ENCODE measurements at regions not wholly inside any gene's neighbourhood (a gene's known extent, or its start where the extent isn't known, plus 50 kb on each side); places are given as distances from the start of the nearest gene placed in this dataset.

GRCh38 chr1:184896000-184896399 is 78.3 kb downstream of the NIBAN1 start:
- TF ChIP-seq CTCF (conservative IDR thresholded peaks at IDR 0.05): no peak
- Mint-ChIP-seq H3K27me3 (ENCODE audit: low read depth) (peaks cover 3% of the 10 kb centered on the region), H3K4me1 (peaks cover 6% of the 10 kb centered on the region), H3K4me3 (no peak overlapping the region), H3K9me3 (peaks cover 10% of the 10 kb centered on the region), H3K27ac (ENCODE audit: unreplicated experiment) (no peak overlapping the region), H3K36me3 (ENCODE audit: low read depth) (peaks cover 4% of the 10 kb centered on the region)
- no peak for DNase-seq (ENCODE audit: low read depth, low spot score)

GRCh38 chr1:184895086-184895485 is 79.2 kb downstream of the NIBAN1 start:
- H3K36me3 Mint-ChIP-seq (ENCODE audit: low read depth): peaks cover 4% of the 10 kb centered on the region
- peaks cover 10% of the 10 kb centered on the region for H3K9me3 Mint-ChIP-seq
- H3K27ac Mint-ChIP-seq (ENCODE audit: unreplicated experiment): no peak overlapping the region
- H3K27me3 Mint-ChIP-seq (ENCODE audit: low read depth): peaks cover 3% of the 10 kb centered on the region
- no peak for TF ChIP-seq CTCF (conservative IDR thresholded peaks at IDR 0.05)
- peaks cover under 1% of the 10 kb centered on the region for H3K4me1 Mint-ChIP-seq
- no peak for DNase-seq (ENCODE audit: low read depth, low spot score)
- no peak overlapping the region for H3K4me3 Mint-ChIP-seq

- Mint-ChIP-seq H3K4me1 (peaks cover 8% of the 10 kb centered on the region), H3K36me3 (ENCODE audit: low read depth) (peaks cover 4% of the 10 kb centered on the region)
Observed at GRCh38 chr1:184893695-184894094, 80.6 kb downstream of the NIBAN1 start.

GRCh38 chr1:184892116-184892515 is 82.2 kb downstream of the NIBAN1 start:
- TF ChIP-seq CTCF (conservative IDR thresholded peaks at IDR 0.05): no peak

More at GRCh38 chr1:184893695-184894094, 80.6 kb downstream of the NIBAN1 start:
- TF ChIP-seq CTCF (conservative IDR thresholded peaks at IDR 0.05): no peak
- H3K27ac Mint-ChIP-seq (ENCODE audit: unreplicated experiment): no peak overlapping the region
- no peak for DNase-seq (ENCODE audit: low read depth, low spot score)
- H3K9me3 Mint-ChIP-seq: peaks cover 7% of the 10 kb centered on the region
- H3K4me3 Mint-ChIP-seq: no peak overlapping the region
- no peaks in the 10 kb centered on the region for H3K27me3 Mint-ChIP-seq (ENCODE audit: low read depth)

GRCh38 chr1:184891440-184891839 is 82.9 kb downstream of the NIBAN1 start:
- TF ChIP-seq CTCF (conservative IDR thresholded peaks at IDR 0.05): no peak
- no peaks in the 10 kb centered on the region for H3K36me3 Mint-ChIP-seq (ENCODE audit: low read depth)
- H3K4me1 Mint-ChIP-seq: peaks cover 8% of the 10 kb centered on the region
- H3K27me3 Mint-ChIP-seq (ENCODE audit: low read depth): no peaks in the 10 kb centered on the region
- H3K9me3 Mint-ChIP-seq: no peaks in the 10 kb centered on the region
- no peak overlapping the region for H3K4me3 Mint-ChIP-seq
- H3K27ac Mint-ChIP-seq (ENCODE audit: unreplicated experiment): no peak overlapping the region
- no peak for DNase-seq (ENCODE audit: low read depth, low spot score)

More at GRCh38 chr1:184892116-184892515, 82.2 kb downstream of the NIBAN1 start:
- no peak for DNase-seq (ENCODE audit: low read depth, low spot score)
- Mint-ChIP-seq H3K9me3 (no peaks in the 10 kb centered on the region), H3K27me3 (ENCODE audit: low read depth) (no peaks in the 10 kb centered on the region), H3K36me3 (ENCODE audit: low read depth) (no peaks in the 10 kb centered on the region), H3K4me1 (peaks cover 8% of the 10 kb centered on the region), H3K4me3 (no peak overlapping the region), H3K27ac (ENCODE audit: unreplicated experiment) (no peak overlapping the region)

GRCh38 chr1:184890539-184890973 is 83.8 kb downstream of the NIBAN1 start:
- DNase-seq (ENCODE audit: low read depth, low spot score): no peak
- Mint-ChIP-seq H3K27me3 (ENCODE audit: low read depth) (no peaks in the 10 kb centered on the region), H3K9me3 (no peaks in the 10 kb centered on the region), H3K27ac (ENCODE audit: unreplicated experiment) (no peak overlapping the region), H3K4me1 (peaks cover 8% of the 10 kb centered on the region), H3K36me3 (ENCODE audit: low read depth) (no peaks in the 10 kb centered on the region), H3K4me3 (no peak overlapping the region)
- no peak for TF ChIP-seq CTCF (conservative IDR thresholded peaks at IDR 0.05)
